ENCODE measurements at regions not wholly inside any gene's neighbourhood (a gene's known extent, or its start where the extent isn't known, plus 50 kb on each side); places are given as distances from the start of the nearest gene placed in this dataset.

- Mint-ChIP-seq H3K4me3 (ENCODE audit: low read depth, unreplicated experiment) (no peak overlapping the region), H3K36me3 (ENCODE audit: insufficient read depth, unreplicated experiment) (no peaks in the 10 kb centered on the region), H3K9me3 (ENCODE audit: low read depth, unreplicated experiment) (no peaks in the 10 kb centered on the region), H3K27ac (ENCODE audit: unreplicated experiment) (no peak overlapping the region), H3K4me1 (ENCODE audit: low read depth, unreplicated experiment) (no peaks in the 10 kb centered on the region), H3K27me3 (ENCODE audit: unreplicated experiment) (no peaks in the 10 kb centered on the region)
- DNase-seq: no peak
- CTCF ChIA-PET: no interaction called here
- intact Hi-C loops (cut with micrococcal nuclease; ENCODE audit: unreplicated experiment): no loop called here
- no TSS peak for BruUV-seq (replicated peaks)
- TF ChIP-seq CTCF (IDR thresholded peaks at IDR 0.05; ENCODE audit: unreplicated experiment): no peak
These were observed 234.0 kb upstream of the MGAT5 start for GRCh38 chr2:134019871-134020270.

GRCh38 chr2:134020608-134021007 is 233.3 kb upstream of the MGAT5 start:
- Mint-ChIP-seq H3K9me3 (ENCODE audit: low read depth, unreplicated experiment) (no peaks in the 10 kb centered on the region), H3K4me1 (ENCODE audit: low read depth, unreplicated experiment) (no peaks in the 10 kb centered on the region), H3K36me3 (ENCODE audit: insufficient read depth, unreplicated experiment) (no peaks in the 10 kb centered on the region), H3K4me3 (ENCODE audit: low read depth, unreplicated experiment) (no peak overlapping the region), H3K27ac (ENCODE audit: unreplicated experiment) (no peak overlapping the region), H3K27me3 (ENCODE audit: unreplicated experiment) (no peaks in the 10 kb centered on the region)
- no peak for TF ChIP-seq CTCF (IDR thresholded peaks at IDR 0.05; ENCODE audit: unreplicated experiment)
- intact Hi-C loops (cut with micrococcal nuclease; ENCODE audit: unreplicated experiment): no loop called here
- BruUV-seq (replicated peaks): no TSS peak
- CTCF ChIA-PET: no interaction called here
- no peak for DNase-seq

GRCh38 chr2:134021830-134022524 is 231.9 kb upstream of the MGAT5 start:
- Mint-ChIP-seq H3K36me3 (ENCODE audit: insufficient read depth, unreplicated experiment) (no peaks in the 10 kb centered on the region), H3K4me3 (ENCODE audit: low read depth, unreplicated experiment) (no peak overlapping the region), H3K9me3 (ENCODE audit: low read depth, unreplicated experiment) (no peaks in the 10 kb centered on the region), H3K27me3 (ENCODE audit: unreplicated experiment) (no peaks in the 10 kb centered on the region), H3K27ac (ENCODE audit: unreplicated experiment) (no peak overlapping the region), H3K4me1 (ENCODE audit: low read depth, unreplicated experiment) (no peaks in the 10 kb centered on the region)
- intact Hi-C loops (cut with micrococcal nuclease; ENCODE audit: unreplicated experiment): no loop called here
- BruUV-seq (replicated peaks): no TSS peak
- CTCF ChIA-PET: no interaction called here
- no peak for TF ChIP-seq CTCF (IDR thresholded peaks at IDR 0.05; ENCODE audit: unreplicated experiment)
- no peak for DNase-seq

- no peaks in the 10 kb centered on the region for H3K9me3 Mint-ChIP-seq (ENCODE audit: low read depth, unreplicated experiment)
These were observed 230.0 kb upstream of the MGAT5 start for GRCh38 chr2:134023854-134024253.

More at GRCh38 chr2:134023854-134024253, 230.0 kb upstream of the MGAT5 start:
- peaks cover 16% of the 10 kb centered on the region for H3K27me3 Mint-ChIP-seq (ENCODE audit: unreplicated experiment)
- H3K36me3 Mint-ChIP-seq (ENCODE audit: insufficient read depth, unreplicated experiment): no peaks in the 10 kb centered on the region
- CTCF ChIA-PET: no interaction called here
- no peaks in the 10 kb centered on the region for H3K4me1 Mint-ChIP-seq (ENCODE audit: low read depth, unreplicated experiment)
- intact Hi-C loops (cut with micrococcal nuclease; ENCODE audit: unreplicated experiment): no loop called here
- H3K4me3 Mint-ChIP-seq (ENCODE audit: low read depth, unreplicated experiment): no peak overlapping the region
- no TSS peak for BruUV-seq (replicated peaks)
- H3K27ac Mint-ChIP-seq (ENCODE audit: unreplicated experiment): no peak overlapping the region
- DNase-seq: no peak
- TF ChIP-seq CTCF (IDR thresholded peaks at IDR 0.05; ENCODE audit: unreplicated experiment): no peak

All from Calu3 (cell line).